BJ (cell line): ENCODE measurements at regions not wholly inside any gene's neighbourhood (a gene's known extent, or its start where the extent isn't known, plus 50 kb on each side); places are given as distances from the start of the nearest gene placed in this dataset.
"Not testable (repeated sequence)": the region's sequence is repeated elsewhere in the genome, so short reads cannot be mapped to it uniquely, and the experiment has no call there.

Experiments
- CTCF ChIA-PET: fragments of 350-600 bp; formaldehyde crosslinking; extraction: SDS; loops from one replicate; lab custom pipeline; 2021; ENCODE audit warnings: antibody characterized with exemption, inconsistent platforms; lab: Yijun Ruan, JAX
- POLR2A ChIA-PET: fragments of 300-600 bp; sonication (Branson Sonifier 250); formaldehyde crosslinking; extraction: SDS; loops from one replicate; lab custom pipeline; 2021; ENCODE audit warnings: antibody characterized with exemption; lab: Charles Lee
- DNase-seq: peaks from one replicate; pipeline ENCODE4 v3.0.0-alpha.2; 2011; ENCODE audit warnings: low read depth
- H3K27me3 ChIP-seq: 2 replicates; pipeline ENCODE4 v1.6.0; 2011; ENCODE audit warnings: low read length; ENCODE audit not compliant: control insufficient read depth, insufficient read depth
- H3K36me3 ChIP-seq: 2 replicates; pipeline ENCODE4 v1.5.1; 2011; ENCODE audit warnings: low read length; ENCODE audit not compliant: control insufficient read depth, insufficient read depth
- H3K4me3 ChIP-seq: 2 replicates; pipeline ENCODE4 v1.5.1; 2011; ENCODE audit warnings: low read depth, mild to moderate bottlenecking, control low read depth, low read length
- CTCF ChIP-seq: IDR thresholded peaks from 2 replicates; pipeline ENCODE4 v1.5.1; 2011; ENCODE audit warnings: low read depth, mild to moderate bottlenecking, control low read depth, inconsistent platforms, low read length, moderate library complexity; ENCODE audit not compliant: insufficient read depth

- no peak for TF ChIP-seq CTCF
- no peak for DNase-seq
- ChIA-PET CTCF (interaction anchor here (3.5 kb wide), 1 partner anchor 10 kb away, joined by 11 read pairs; no protein-coding TSS in a partner anchor), POLR2A (no interaction called here)
- no peak overlapping the region for H3K4me3 ChIP-seq
- peaks cover 10% of the 10 kb centered on the region for H3K36me3 ChIP-seq
- no peaks in the 10 kb centered on the region for H3K27me3 ChIP-seq
These were observed 100.9 kb downstream of the NAV1 start for GRCh38 chr1:201639826-201640225.

- CTCF ChIA-PET = interaction anchor here (0.7 to 3.5 kb wide), 3 partner anchors 9 to 82 kb away, joined by 3 to 11 read pairs (median 3); no protein-coding TSS in a partner anchor
- H3K27me3 ChIP-seq = no peaks in the 10 kb centered on the region
- no peak for TF ChIP-seq CTCF
- POLR2A ChIA-PET = no interaction called here
- no peak overlapping the region for H3K4me3 ChIP-seq
- peaks cover 10% of the 10 kb centered on the region for H3K36me3 ChIP-seq
- peak; percentile 50 for DNase-seq
These were observed 101.7 kb downstream of the NAV1 start for GRCh38 chr1:201640624-201641023.

GRCh38 chr1:201641524-201642253, 102.8 kb downstream of the NAV1 start:
- POLR2A ChIA-PET = no interaction called here
- H3K27me3 ChIP-seq = no peaks in the 10 kb centered on the region
- peaks cover 8% of the 10 kb centered on the region for H3K36me3 ChIP-seq
- no peak for DNase-seq
- TF ChIP-seq CTCF = no peak
- H3K4me3 ChIP-seq = no peak overlapping the region
- CTCF ChIA-PET = interaction anchor here (1.0 kb wide), 1 partner anchor 83 kb away, joined by 3 read pairs; no protein-coding TSS in a partner anchor

GRCh38 chr1:201643835-201644104, 104.8 kb downstream of the NAV1 start:
- POLR2A ChIA-PET = no interaction called here
- CTCF ChIA-PET = no interaction called here
- no peaks in the 10 kb centered on the region for H3K27me3 ChIP-seq
- no peak overlapping the region for H3K4me3 ChIP-seq
- DNase-seq = no peak
- TF ChIP-seq CTCF = no peak
- peaks cover 8% of the 10 kb centered on the region for H3K36me3 ChIP-seq

GRCh38 chr1:201644197-201644596, 105.3 kb downstream of the NAV1 start:
- TF ChIP-seq CTCF = no peak
- no peak for DNase-seq
- POLR2A ChIA-PET = no interaction called here
- Histone ChIP-seq H3K36me3 (peaks cover 10% of the 10 kb centered on the region), H3K4me3 (no peak overlapping the region), H3K27me3 (no peaks in the 10 kb centered on the region)
- CTCF ChIA-PET = no interaction called here

GRCh38 chr1:201645000-201645399, 106.1 kb downstream of the NAV1 start:
- POLR2A ChIA-PET, H3K4me3 ChIP-seq, H3K27me3 ChIP-seq, CTCF ChIA-PET, H3K36me3 ChIP-seq, DNase-seq: not testable (repeated sequence)
